NCI-H1105 treated with DMSO at 0.1 percent for 48 hours (cell line): ENCODE measurements at regions not wholly inside any gene's neighbourhood (a gene's known extent, or its start where the extent isn't known, plus 50 kb on each side); places are given as distances from the start of the nearest gene placed in this dataset.
"Not testable (repeated sequence)": the region's sequence is repeated elsewhere in the genome, so short reads cannot be mapped to it uniquely, and the experiment has no call there.

ENCODE experiments used
- DNase-seq: peaks from one replicate; lab custom pipeline; 2025; lab: John Stamatoyannopoulos, UW

DNA sequence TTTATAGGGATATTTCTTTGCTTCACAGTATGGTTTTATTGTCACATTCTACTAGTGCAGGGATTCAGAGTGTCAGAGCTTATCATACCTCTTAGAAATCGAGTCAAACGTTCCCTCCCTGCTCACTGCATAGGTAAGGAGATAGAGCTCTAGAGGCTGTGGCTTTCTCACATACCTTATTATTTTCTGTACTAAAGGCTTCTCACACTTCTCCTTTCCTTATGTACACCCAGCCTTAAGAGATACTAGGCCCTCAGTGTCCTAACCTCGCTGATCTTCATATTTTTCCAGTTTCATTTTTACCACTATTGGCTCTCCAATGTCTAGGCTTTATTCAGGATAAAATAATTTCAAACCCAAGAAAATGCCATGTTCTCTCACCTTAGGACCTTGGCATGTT is 297.3 kb upstream of the RIOK2 start:
- DNase-seq: no peak

DNA sequence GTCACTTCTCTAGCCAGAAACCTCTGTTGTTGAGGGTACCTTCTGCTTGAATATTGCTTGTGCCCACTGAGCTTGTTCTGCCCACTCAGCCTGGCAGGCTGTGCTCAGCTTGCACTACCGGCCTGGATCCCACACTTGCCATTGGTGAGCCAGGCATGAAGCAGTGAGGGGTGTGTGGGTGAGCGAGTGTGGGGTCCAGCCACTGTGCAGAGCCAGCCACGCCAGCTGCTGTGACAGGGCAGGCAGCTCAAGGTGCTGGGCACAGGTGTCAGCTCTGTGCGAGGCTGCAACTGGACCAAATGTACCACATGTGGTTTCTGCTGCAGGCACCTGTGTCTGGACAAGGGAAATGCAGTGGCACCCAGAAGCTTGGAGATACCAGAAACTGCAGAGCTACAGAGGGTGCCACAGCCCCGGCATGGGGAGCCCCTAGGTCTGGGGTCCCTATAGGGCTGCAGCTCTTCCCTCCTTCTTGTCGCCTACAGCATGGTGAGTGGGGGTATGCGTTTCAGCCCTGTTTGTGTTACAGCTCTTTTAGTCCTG is 305.1 kb upstream of the RIOK2 start:
- DNase-seq: no peak

DNA sequence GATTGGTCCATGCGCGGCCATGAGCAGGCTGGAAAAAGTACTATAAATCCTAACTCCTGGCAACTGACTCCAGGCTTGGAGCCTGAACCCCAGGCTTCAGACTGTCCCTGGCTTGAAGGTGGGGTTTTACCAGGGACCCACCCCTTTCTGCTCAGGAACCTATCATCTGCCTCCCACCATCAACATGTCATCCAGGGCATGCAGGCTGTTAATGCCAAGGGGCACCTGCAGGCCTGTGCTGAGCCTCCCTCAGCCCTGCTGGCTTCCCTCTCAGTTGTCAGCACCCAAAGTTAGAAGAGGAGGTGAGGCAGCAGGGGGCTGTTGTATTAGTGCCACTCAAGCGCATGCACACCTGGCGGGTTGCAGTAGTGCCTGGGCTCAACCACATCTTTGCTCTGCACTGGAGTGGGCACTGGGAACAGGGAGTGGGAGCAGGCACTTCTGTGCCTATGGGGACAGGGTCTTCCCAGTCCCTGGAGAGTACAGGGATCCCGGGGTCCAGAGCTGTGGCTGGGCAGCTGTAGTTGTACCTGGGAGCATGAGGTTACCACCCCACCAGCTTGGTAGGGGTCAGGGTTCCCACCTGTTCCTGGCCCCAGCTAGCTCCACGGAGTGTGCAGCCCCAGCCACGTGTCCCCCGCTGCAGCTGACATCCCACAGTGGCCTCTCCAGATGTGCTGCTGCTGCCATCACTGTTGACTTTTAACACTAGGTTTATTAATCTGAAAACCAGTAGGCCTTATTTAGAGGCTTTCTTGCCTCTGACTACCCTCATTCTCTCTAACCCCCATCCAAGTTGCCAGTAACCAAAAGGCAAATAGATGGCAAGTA is 306.2 kb upstream of the RIOK2 start:
- no peak for DNase-seq

DNA sequence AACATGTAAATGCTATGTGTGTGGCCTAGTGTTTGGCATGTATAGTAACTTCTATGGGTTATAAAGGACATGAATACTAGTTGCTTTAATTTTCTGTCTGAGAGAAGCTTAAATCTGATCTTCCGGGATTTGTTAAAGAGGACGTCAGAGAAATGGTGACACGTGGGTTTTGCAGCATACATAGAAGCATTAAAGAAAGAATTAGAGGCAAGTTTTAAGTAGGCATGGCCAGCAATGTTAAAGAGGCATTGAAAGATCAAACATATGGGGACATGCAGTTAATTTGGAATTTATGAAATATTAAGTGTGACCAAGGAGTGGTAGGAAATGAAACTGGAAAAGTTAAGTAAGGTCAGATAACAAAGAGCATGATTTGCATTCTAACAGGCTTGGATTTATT is 311.4 kb upstream of the RIOK2 start:
- no peak for DNase-seq

DNA sequence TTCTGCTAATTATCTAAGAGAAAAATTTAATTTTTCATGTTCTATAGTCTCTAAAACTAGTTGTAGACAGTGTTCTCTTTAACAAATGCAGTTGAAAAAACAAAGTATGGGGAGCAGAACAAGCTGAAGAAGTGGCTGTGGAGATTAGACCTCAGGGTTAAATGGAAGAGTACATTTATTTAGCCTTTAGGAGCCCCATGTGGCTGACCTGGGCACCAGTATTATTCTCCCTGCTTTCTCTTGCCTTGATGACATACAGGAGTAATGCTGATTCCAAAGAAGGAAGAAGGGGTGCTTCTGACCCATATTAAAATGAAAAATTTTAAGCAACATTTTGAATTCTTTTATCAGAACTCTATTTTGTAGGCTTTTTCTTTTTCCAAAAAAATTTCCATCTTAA is 312.3 kb upstream of the RIOK2 start:
- DNase-seq: no peak

DNA sequence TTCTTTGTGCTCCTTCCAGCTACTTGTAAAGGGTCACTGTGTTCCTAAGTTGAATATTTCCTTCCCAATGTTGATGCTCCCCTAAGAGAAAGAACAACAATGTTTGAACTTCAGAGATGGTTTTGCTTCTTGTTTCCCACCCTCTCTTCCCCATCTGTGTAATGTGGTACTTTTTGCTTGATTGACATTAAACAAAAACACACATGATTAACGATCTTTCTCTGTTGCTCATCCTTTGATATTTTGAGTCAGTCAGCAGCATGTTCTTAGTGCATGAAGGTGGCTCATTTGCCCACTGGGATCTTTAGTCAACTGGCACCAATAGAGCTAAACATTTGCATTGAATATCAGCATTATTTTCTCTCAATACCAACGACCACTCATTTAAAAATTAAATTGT is 313.0 kb upstream of the RIOK2 start:
- no peak for DNase-seq

DNA sequence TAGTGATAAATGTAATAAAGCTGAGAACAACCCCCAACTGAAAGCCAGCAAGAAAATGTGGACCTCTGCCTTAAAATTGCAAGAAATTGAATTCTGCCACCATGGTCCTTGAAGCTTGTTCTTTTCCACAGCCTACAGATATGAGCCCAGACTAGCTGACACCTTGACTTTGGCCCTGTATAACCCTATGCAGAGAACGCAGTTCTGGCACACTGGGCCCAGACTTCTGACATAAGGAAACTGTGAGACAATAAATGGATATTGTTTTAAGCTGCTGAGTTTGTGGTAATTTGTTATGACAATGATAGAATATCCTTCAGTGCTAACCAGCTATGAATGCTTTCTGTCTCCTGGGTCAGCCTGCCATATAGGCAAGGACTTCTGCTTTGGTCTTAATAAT is 315.6 kb upstream of the RIOK2 start:
- DNase-seq: no peak

DNA sequence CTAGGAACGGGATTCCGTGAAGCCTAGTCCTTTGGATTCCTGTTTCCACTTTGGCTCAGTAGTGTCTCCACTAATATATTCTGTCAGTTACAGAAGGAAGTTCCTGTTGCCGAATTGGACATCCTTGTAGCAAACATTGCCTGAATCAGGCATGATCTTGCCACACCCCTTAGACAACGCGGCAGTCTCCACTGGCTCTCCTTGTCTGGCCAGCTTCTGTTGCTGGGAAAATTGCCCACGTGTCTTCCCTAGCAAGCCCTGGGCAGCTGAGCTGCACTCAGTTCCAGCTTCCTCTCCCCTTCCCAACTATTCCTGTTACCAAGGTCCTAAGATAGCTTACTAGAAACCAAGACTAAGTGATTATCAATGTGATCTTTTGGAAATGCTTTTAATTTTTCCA is 316.6 kb upstream of the RIOK2 start:
- no peak for DNase-seq

DNA sequence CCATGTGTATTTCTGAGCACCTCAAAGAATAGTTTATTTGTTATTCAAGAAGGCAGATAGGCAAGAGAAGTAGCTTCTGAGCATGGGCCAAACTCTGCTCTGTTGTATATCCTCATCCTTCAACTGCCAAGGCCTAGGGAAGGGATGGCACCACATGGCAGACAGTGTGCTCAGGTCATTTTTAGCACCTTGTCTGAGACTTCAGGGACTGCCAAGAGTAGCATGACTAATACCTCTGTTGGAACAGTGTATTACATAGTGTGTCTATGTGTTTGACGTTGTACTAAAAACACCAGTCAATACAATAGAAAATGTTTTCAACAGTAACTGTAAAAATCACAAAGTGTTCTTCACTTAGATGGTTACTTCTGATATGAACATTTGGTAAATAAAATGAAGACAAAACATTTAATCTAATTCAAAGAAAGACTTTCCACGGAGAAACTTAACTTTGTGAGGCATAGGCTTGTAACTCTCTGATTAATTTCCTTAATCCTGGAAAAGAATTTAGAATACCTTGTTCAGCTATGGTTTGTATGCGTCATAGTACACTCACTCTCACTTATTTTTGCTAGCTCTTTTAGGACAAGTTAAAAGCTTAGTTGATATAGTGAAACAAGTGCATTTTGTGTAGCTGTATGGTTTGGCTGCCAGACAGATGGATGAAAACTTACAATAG is 318.4 kb upstream of the RIOK2 start:
- DNase-seq: no peak

DNA sequence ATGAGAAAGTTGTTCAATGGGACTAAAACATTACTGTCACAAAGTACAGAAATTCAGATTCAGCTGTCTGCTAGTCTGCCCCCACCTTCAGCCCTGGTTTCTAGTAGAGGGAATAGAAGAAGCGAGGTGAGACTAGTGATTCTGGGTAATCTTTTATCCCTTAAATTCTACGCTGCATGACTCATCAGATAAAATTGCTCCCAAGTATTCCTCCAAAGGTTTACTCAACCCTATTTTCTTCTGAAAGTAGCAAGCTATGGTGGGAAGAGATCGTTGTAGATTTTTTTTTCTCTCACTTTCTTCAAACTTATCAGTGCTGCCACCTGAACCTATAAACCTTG is 318.9 kb upstream of the RIOK2 start:
- DNase-seq: no peak

DNA sequence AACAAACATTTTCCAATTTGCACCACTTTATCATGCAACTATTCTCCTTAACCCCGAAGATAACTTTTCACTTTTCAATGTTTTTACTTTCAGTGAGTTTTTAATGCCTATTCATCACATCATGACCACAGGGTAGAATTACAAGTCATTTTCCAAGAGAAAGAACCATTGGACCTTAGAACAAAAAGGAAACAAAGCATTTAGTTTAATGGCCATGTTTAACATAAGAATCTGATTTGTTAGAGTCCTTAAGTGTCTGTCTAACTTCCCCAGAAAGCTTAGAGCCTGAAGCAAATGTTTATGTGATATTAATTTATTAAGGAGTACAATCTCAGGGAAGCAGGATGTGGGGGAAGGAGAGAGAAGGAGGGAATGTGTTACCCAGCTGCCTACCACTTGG is 325.8 kb upstream of the RIOK2 start:
- DNase-seq: no peak

DNA sequence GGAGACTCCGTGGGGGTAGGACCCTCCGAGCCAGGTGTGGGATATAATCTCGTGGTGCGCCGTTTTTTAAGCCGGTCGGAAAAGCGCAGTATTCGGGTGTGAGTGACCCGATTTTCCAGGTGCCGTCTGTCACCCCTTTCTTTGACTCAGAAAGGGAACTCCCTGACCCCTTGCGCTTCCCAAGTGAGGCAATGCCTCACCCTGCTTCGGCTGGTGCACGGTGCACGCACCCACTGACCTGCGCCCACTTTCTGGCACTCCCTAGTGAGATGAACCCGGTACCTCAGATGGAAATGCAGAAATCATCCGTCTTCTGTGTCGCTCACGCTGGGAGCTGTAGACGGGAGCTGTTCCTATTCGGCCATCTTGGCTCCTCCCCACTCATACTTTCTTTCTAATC is 336.5 kb upstream of the RIOK2 start:
- not testable (repeated sequence) for DNase-seq

DNA sequence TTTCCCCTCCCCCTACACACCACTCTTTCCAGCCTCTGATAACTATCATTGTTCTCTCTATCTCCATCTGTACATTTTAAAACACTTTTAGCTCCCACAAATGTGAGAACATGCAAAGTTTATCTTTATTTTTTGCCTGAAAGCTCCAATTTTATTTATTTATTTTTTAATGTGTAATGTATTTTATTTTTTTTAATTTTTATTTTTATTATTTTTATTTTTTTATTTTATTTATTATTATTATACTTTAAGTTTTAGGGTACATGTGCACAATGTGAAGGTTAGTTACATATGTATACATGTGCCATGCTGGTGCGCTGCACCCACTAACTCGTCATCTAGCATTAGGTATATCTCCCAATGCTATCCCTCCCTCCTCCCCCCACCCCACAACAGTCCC is 340.3 kb upstream of the RIOK2 start:
- not testable (repeated sequence) for DNase-seq

DNA sequence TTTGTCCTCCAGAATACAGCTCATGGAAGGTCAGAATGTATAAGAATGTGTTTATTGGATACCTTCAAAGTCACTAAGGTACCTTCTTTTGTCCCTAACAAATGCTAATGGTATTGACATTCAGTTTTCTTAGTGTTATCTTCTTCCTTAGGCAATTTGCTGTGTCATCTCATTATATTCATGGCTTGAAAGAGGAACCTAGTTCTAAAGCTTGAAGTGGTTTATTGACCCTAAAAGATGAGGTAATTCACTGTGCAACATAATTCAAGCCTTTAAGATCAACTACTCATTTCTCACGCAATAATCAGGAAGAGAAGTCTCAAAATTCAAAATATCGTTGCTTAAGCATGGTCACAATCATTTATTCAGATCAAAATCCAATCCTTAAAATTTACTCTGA is 342.7 kb upstream of the RIOK2 start:
- no peak for DNase-seq

DNA sequence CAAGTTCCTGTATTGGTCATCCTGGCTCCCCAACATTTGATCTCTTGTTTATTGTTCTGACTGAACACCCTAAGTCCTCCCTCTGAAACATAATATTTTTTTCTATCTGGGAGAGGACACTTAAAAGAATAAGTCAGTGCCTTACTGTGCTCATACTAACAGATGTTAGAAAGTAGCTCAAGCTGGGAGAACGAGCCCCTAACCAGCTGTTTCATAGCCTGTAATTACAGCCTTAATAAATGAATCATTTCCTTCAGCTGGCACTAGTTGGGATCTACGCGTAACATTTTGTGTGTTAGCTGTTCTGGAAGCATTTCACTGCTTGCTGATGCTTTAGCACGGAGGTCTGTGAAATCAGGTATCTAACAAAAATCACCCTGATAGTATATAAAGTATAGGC is 345.9 kb upstream of the RIOK2 start:
- peak; percentile 29 for DNase-seq

DNA sequence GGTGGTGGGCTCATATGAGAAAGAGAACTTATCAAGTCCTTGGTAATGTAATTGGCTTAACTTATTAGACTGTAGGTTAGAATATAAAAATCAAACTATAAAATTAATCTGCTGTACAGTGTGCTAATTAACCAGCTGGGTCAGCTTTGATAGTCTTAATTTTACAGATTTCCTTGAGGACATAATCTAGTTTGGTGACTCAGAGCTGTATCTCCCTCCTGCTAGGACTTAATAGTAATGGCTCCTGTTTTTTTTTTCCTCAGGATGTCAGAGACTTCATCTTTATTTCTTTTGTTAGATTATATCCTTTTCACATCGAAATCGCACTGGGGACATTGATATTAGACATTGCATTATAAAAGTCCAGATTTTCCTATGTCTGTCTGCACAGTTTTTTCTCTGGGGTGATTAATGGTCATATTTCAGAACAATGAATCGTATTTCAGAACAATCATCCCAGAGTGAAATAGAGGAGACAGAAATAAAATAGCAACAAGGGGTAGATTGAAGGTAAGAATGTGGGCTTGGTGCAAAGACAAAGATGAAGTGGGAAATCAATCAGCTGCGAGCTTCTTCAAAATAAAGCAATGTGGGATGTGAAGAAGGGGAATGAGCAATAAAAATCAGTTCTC is 346.4 kb upstream of the RIOK2 start:
- DNase-seq: no peak

DNA sequence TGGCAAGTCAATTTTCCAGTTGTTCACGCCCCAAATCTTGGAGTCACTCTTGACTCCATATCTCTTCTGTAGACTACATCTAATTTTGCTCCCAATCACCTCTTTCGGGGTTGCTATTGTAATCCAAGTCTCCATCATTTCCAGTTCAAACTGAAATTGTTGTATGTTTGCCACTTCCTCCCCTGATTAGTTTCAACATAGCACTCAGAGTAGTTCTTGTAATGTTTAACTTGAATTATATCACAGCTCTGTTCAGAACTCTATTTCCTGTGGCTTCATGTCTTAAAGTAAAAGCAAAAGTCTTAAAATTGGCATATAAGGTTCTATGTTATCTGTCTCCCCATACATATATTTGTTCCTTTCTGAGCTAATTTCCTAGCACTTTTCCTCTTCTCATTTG is 348.5 kb upstream of the RIOK2 start:
- no peak for DNase-seq

DNA sequence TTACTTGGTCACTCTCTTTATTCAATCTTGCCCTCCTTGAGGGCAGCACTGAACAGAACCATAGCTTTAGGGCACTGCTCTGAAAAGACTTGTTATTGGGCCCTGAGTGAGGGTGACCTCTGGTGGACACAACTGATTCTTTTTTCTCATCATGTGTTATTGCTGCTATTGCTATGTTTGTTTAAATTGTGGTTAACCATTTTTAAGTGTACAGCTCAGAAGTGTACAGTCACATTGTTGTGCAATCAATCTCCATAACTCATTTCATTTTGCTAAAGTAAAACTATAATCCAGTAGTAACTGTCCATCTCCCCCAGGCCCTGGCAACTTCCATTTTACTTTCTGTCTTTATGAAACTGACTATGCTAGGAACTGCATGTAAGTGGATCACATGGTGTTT is 351.1 kb upstream of the RIOK2 start:
- DNase-seq: peak; percentile 5

DNA sequence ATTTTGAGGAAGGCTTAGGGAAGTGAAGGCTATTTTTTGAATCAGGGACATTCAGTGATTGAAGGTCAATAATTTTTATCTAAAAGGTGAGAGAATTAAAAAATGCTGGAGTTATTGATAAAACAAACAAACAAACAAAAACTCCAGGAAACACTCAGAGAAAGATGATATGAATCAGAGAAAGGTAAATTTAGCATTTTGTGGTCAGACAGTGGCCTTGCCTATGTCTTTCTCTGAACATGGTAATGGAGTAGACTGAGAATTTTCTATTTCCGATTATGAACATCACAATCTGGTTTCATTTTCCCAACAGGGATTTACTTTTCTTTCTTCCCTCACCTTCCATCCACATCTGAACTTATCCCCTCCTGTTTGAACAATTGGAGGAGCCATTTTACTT is 353.6 kb upstream of the RIOK2 start:
- no peak for DNase-seq

DNA sequence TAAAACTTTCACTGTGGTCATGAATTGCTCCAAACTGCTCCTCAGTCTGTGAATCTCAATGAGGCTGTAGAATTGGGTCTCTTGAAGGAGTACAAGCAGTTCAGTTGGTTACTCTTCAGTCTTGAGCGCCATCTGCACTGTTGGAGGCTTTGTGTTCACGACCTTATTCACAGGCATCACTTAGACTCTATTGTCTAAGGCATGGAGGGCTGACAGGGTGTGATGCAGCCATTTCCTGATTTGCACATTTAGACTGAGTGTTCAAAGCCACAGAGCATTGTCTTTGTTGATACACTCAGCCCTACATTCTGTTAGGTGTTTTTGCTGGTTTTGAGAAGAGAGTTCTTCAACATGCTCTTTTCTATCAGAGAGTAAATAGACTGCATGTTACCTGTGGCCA is 355.9 kb upstream of the RIOK2 start:
- no peak for DNase-seq

DNA sequence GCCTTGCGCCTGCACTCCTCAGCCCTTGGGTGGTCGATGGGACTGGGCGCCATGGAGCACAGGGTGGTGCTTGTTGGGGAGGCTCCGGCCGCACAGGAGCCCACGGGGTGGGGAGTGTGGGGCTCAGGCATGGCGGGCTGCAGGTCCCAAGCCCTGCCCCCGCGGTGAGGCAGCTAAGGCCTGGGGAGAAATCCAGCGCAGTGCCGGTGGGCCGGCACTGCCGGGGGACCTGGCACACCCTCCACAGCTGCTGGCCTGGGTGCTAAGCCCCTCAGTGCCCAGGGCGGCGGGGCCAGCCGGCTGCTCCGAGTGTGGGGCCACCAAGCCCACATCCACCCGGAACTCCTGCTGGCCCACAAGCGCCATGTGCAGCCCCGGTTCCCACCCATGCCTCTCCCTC is 358.8 kb upstream of the RIOK2 start:
- no peak for DNase-seq

DNA sequence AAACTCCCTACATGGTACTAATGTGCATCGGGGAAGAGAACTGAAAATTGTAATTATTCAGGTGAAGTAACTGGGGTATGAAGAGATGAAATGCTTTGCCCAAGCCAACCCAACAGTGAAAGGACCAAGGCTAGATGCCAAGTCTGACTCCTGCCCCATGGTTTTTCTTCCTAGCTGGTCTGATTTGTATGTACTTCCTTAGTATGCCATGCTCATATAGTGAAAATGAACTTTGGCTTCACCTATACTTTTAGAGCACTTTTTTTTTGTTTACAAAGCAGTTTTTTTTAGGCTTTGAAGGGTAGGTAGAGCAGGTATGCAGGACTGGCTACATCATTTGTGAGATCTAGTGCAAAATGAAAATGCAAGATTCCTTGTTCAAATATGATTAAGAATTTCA is 359.4 kb upstream of the RIOK2 start:
- no peak for DNase-seq

DNA sequence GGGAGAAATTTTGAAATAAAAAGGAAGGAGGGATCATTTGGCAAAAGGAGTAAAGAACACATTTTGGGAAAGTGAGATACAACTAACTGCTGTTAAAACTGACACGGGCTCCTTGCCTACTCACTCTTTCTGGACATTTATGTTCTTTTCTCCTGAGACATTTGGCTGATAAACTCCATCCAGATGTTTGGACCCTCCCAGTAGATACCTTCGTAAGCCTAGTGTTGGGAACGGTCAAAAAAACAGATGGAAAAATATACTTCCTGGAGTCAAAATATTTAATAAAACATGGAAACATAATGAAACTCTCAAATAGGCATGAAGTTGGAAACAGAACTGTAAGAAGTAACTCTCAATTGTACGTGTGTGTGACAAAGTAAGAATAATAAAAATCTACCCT is 360.1 kb upstream of the RIOK2 start:
- DNase-seq: no peak
